IMR-90 (cell line): ENCODE measurements at regions not wholly inside any gene's neighbourhood (a gene's known extent, or its start where the extent isn't known, plus 50 kb on each side); places are given as distances from the start of the nearest gene placed in this dataset.

Experiments
- ATAC-seq: fragments of 200-7000 bp; cut with Tn5 transposase; 2 replicates; pipeline ENCODE4 v1.9.1; 2020; ENCODE audit warnings: low read depth, mild to moderate bottlenecking, moderate library complexity
- BruUV-seq: library from RNA; stranded (reverse); fragments of 400-500 nt; replicated peaks from 2 replicates; lab custom pipeline; 2021; lab: Mats Ljungman, UMichigan
- CTCF ChIA-PET: fragments of 300-600 bp; formaldehyde crosslinking; extraction: SDS; loops from one replicate; lab custom pipeline; 2021; ENCODE audit warnings: antibody characterized with exemption; lab: Yijun Ruan, JAX
- POLR2A ChIA-PET: fragments of 300-600 bp; sonication (Branson Sonifier 250); formaldehyde crosslinking; loops from one replicate; lab custom pipeline; 2022; ENCODE audit warnings: antibody characterized with exemption; ENCODE audit not compliant: unreplicated experiment; lab: Charles Lee
- DNase-seq: peaks from one replicate; pipeline ENCODE4 v3.0.0; 2013
- H2AFZ ChIP-seq: replicated peaks from 2 replicates; pipeline ENCODE3; 2013; ENCODE audit warnings: low read length, mild to moderate bottlenecking; ENCODE audit not compliant: poor library complexity
- H2AK5ac ChIP-seq: 2 replicates; pipeline ENCODE4 v1.6.1; 2013; ENCODE audit warnings: low read depth, low read length, inconsistent platforms
- H2AK9ac ChIP-seq: replicated peaks from 2 replicates; pipeline ENCODE3; 2013; ENCODE audit warnings: mild to moderate bottlenecking, low read depth, low read length, moderate library complexity; ENCODE audit not compliant: poor library complexity
- H2BK120ac ChIP-seq: 2 replicates; pipeline ENCODE4 v1.6.1; 2013; ENCODE audit warnings: low read depth, low read length, inconsistent platforms
- H2BK15ac ChIP-seq: 3 replicates; pipeline ENCODE4 v1.6.1; 2013; ENCODE audit warnings: low read depth, low read length, inconsistent platforms
- H2BK20ac ChIP-seq: 2 replicates; pipeline ENCODE4 v1.6.1; 2013; ENCODE audit warnings: low read depth, mild to moderate bottlenecking, inconsistent platforms, low read length, moderate library complexity
- H2BK5ac ChIP-seq: 2 replicates; pipeline ENCODE4 v1.6.1; 2013; ENCODE audit warnings: mild to moderate bottlenecking, low read depth, low read length, inconsistent platforms; ENCODE audit not compliant: poor library complexity, severe bottlenecking
- H3K14ac ChIP-seq: replicated peaks from 2 replicates; pipeline ENCODE4 v1.6.1; 2013; ENCODE audit warnings: low read depth, low read length, inconsistent platforms
- H3K18ac ChIP-seq: 2 replicates; pipeline ENCODE4 v1.6.1; 2013; ENCODE audit warnings: low read depth, low read length, control low read depth
- H3K23ac ChIP-seq: 2 replicates; pipeline ENCODE4 v1.6.1; 2013; ENCODE audit warnings: low read depth, low read length, inconsistent platforms
- H3K27ac ChIP-seq: 2 replicates; pipeline ENCODE4 v1.5.1; 2013; ENCODE audit warnings: mild to moderate bottlenecking, control low read depth, low read length; ENCODE audit not compliant: insufficient read depth
- H3K27me3 ChIP-seq: 2 replicates; pipeline ENCODE4 v1.6.1; 2013; ENCODE audit warnings: low read length; ENCODE audit not compliant: control insufficient read depth, insufficient read depth
- H3K36me3 ChIP-seq: 2 replicates; pipeline ENCODE4 v1.6.1; 2013; ENCODE audit warnings: low read length, mixed read lengths; ENCODE audit not compliant: control insufficient read depth, insufficient read depth
- H3K4ac ChIP-seq: 2 replicates; pipeline ENCODE4 v1.6.1; 2013; ENCODE audit warnings: low read depth, low read length, inconsistent platforms
- H3K4me1 ChIP-seq: 2 replicates; pipeline ENCODE4 v1.6.1; 2013; ENCODE audit warnings: low read length, mixed read lengths; ENCODE audit not compliant: control insufficient read depth, insufficient read depth
- H3K4me2 ChIP-seq: 2 replicates; pipeline ENCODE4 v1.6.1; 2013; ENCODE audit warnings: low read depth, mild to moderate bottlenecking, control low read depth, low read length, moderate library complexity
- H3K4me3 ChIP-seq: 2 replicates; pipeline ENCODE4 v1.5.1; 2013; ENCODE audit warnings: low read depth, mild to moderate bottlenecking, control low read depth, low read length, moderate library complexity; ENCODE audit not compliant: insufficient read depth
- H3K56ac ChIP-seq: 2 replicates; pipeline ENCODE4 v1.6.1; 2013; ENCODE audit warnings: low read length, inconsistent platforms; ENCODE audit not compliant: insufficient read depth; ENCODE audit errors: extremely low read depth
- H3K79me1 ChIP-seq, 2 experiments: 2 replicates each; pipeline ENCODE4 v1.6.1; 2013; ENCODE audit warnings: low read length in 2 of 2, inconsistent platforms in 1 of 2, low read depth in 1 of 2
- H3K9ac ChIP-seq: 2 replicates; pipeline ENCODE4 v1.6.1; 2013; ENCODE audit warnings: low read depth, low read length, control low read depth
- H3K9me1 ChIP-seq: 2 replicates; pipeline ENCODE4 v1.6.1; 2013; ENCODE audit warnings: low read length, inconsistent platforms; ENCODE audit not compliant: insufficient read depth
- H3K9me3 ChIP-seq: 2 replicates; pipeline ENCODE4 v1.6.1; 2013; ENCODE audit warnings: low read length; ENCODE audit not compliant: control insufficient read depth, insufficient read depth
- H4K20me1 ChIP-seq: 2 replicates; pipeline ENCODE4 v1.6.1; 2013; ENCODE audit warnings: low read length, inconsistent platforms; ENCODE audit not compliant: insufficient read depth
- H4K5ac ChIP-seq: 2 replicates; pipeline ENCODE4 v1.6.1; 2013; ENCODE audit warnings: mild to moderate bottlenecking, low read depth, low read length, control low read depth
- H4K8ac ChIP-seq, 2 experiments: 2 replicates each; pipeline ENCODE4 v1.6.1; 2013; ENCODE audit warnings: low read depth in 2 of 2, low read length in 2 of 2, control low read depth in 1 of 2, inconsistent platforms in 1 of 2
- H4K91ac ChIP-seq: 2 replicates; pipeline ENCODE4 v1.6.1; 2013; ENCODE audit warnings: low read depth, low read length, inconsistent platforms; ENCODE audit not compliant: insufficient read depth
- BHLHE40 ChIP-seq: fragments of 150-350 bp; IDR thresholded peaks from 2 replicates; pipeline ENCODE4 v1.6.1; 2016; ENCODE audit warnings: mild to moderate bottlenecking, low read depth, low read length
- CHD1 ChIP-seq: IDR thresholded peaks from 2 replicates; pipeline ENCODE4 v1.6.1; 2012; ENCODE audit warnings: low read depth, low read length, improper control_type of control experiment
- MAFK ChIP-seq: IDR thresholded peaks from 2 replicates; pipeline ENCODE4 v1.6.1; 2012; ENCODE audit warnings: low read depth, low read length, improper control_type of control experiment
- NFE2L2 ChIP-seq: fragments of 150-350 bp; IDR thresholded peaks from 2 replicates; pipeline ENCODE4 v1.6.1; 2016; ENCODE audit warnings: low read depth, mild to moderate bottlenecking, low read length
- WGBS, 2 experiments: methylation state at CpG; one replicate each; pipeline versions ENCODE4 v1.1.5 to v1.1.7; 2013; ENCODE audit warnings: missing lambda C conversion rate in 2 of 2; ENCODE audit not compliant: insufficient read length in 1 of 2; ENCODE audit errors: extremely low coverage in 2 of 2; 5-methylcytosine and 5-hydroxymethylcytosine counted together
- dilution Hi-C: fragments of 300-500 bp; cut with HindIII; formaldehyde crosslinking; loops from one replicate; pipeline ENCODE4 v1.14.3; 2018; ENCODE audit warnings: low sequenced_read_pairs; ENCODE audit not compliant: unreplicated experiment
- in situ Hi-C: fragments of 300-500 bp; cut with MboI; formaldehyde crosslinking; loops from 3 replicates; pipeline ENCODE4 v1.14.3; 2019; ENCODE audit warnings: low sequenced_read_pairs, inconsistent platforms, mixed read lengths
- intact Hi-C: fragments of 100-400 bp; cut with micrococcal nuclease; formaldehyde crosslinking; loops from 2 replicates; pipeline ENCODE4 v1.10.0; 2022
- TF ChIP-seq, protein P1 (sequence below): fragments of 150-350 bp; IDR thresholded peaks from 2 replicates; pipeline ENCODE4 v1.6.1; 2017; ENCODE audit warnings: mild to moderate bottlenecking, antibody characterized with exemption, low read length, low read depth

DNA sequence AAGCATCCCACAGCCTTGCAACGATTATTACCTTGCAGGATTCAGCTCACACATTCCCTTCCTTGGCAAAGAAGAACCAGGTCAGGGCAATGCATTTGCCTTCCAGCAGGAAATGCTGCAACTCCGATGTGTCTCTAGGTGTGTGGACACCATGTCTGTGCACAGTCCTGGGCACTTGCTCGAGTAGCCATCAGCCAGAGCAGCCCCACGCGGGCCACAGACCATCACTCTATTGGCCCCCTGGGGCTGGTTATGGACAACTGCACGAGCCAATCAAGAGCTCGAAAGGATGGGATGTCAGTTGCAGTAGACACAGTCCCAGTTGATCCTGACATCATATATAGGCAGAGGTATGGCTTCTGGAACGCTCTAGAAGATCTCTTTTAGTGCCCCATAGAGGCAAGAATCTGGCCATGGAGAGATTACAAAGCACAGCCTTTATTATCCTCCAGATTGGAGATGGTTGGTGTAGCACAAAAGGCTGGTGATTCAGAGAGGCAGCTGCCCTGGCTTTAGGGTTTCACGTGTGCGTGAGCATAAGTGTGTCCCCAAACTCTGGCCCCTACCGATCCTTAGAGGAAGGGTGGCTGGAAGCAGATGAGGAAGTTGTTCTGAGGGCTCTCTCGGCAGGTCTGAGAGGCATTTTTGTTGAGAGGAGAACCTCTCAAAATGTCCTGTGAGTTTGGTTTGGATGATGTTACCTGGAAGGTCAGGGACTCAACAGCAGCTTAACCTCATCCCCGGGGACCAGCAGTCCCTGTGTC is 403.8 kb downstream of the SEC14L1 start:
- no peak overlapping the region for H3K23ac ChIP-seq
- intact Hi-C loops = loop anchor here (5.0 kb wide), 1 partner anchor 418 kb away; no protein-coding TSS in a partner anchor
- dilution Hi-C loops = no loop called here
- no peak overlapping the region for H3K56ac ChIP-seq
- no peak overlapping the region for H3K4me3 ChIP-seq
- no peak overlapping the region for H2BK15ac ChIP-seq
- H2AK5ac ChIP-seq = no peak overlapping the region
- H4K5ac ChIP-seq = no peak overlapping the region
- peaks cover 45% of the 10 kb centered on the region for H3K27me3 ChIP-seq
- ATAC-seq = no peak
- H3K27ac ChIP-seq = no peak overlapping the region
- H3K9ac ChIP-seq = no peak overlapping the region
- POLR2A ChIA-PET = no interaction called here
- CTCF ChIA-PET = no interaction called here
- in situ Hi-C loops = loop anchor here (5.0 kb wide), 1 partner anchor 468 kb away; no protein-coding TSS in a partner anchor
- WGBS, 2 experiments = 70% methylated on average over 2 of the region's 13 CpGs; no CpG with 5 or more reads in 1 of the 2 experiments
- no TSS peak for BruUV-seq
- H2AFZ ChIP-seq = no peak overlapping the region
- H4K8ac ChIP-seq = no peak overlapping the region
- no peak overlapping the region for H3K18ac ChIP-seq
- no peak overlapping the region for H3K14ac ChIP-seq
- H3K4me1 ChIP-seq = no peaks in the 10 kb centered on the region
- no peak overlapping the region for H3K4ac ChIP-seq
- H2BK120ac ChIP-seq = no peak overlapping the region
- no peaks in the 10 kb centered on the region for H4K20me1 ChIP-seq
- no peak overlapping the region for H3K4me2 ChIP-seq
- no peak overlapping the region for H2BK5ac ChIP-seq
- no peaks in the 10 kb centered on the region for H3K79me1 ChIP-seq
- TF ChIP-seq NFE2L2 = no peak
- TF ChIP-seq MAFK = no peak
- no peak for TF ChIP-seq BHLHE40
- TF ChIP-seq, protein P1, sequence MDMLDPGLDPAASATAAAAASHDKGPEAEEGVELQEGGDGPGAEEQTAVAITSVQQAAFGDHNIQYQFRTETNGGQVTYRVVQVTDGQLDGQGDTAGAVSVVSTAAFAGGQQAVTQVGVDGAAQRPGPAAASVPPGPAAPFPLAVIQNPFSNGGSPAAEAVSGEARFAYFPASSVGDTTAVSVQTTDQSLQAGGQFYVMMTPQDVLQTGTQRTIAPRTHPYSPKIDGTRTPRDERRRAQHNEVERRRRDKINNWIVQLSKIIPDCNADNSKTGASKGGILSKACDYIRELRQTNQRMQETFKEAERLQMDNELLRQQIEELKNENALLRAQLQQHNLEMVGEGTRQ = no peak
- no peak for TF ChIP-seq CHD1
- no peak overlapping the region for H2BK20ac ChIP-seq
- no peak overlapping the region for H2AK9ac ChIP-seq
- peaks cover 4% of the 10 kb centered on the region for H3K9me3 ChIP-seq
- no peak for DNase-seq
- H3K36me3 ChIP-seq = no peaks in the 10 kb centered on the region
- no peaks in the 10 kb centered on the region for H3K9me1 ChIP-seq
- no peak overlapping the region for H4K91ac ChIP-seq
